ENCODE measurements at regions not wholly inside any gene's neighbourhood (a gene's known extent, or its start where the extent isn't known, plus 50 kb on each side); places are given as distances from the start of the nearest gene placed in this dataset.

DNA sequence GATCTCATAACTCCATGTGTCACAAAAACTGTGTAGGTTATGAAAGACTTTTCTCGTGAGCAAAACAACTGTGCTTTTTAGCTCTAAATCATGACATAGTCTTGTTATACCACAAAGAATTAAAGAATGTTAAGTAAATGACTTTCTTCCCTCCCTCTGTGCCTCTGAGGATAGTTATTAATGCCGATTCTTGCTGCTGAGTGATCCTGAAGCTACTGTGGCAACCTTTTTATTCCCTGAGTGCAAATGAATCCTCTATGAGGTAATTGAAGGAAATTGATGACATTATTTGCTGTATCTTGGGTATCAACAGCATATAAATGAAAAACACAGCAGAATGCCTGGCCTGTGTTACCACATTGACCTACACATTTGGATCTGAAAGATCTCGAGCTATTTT, 142.2 kb upstream of the HDAC9 start:
- CTCF ChIA-PET, result interaction anchor here (0.7 to 1.4 kb wide), 4 partner anchors 123 to 498 kb away, joined by 3 to 4 read pairs (median 4); no protein-coding TSS in a partner anchor
- Histone ChIP-seq H3K27me3 (ENCODE audit: low read length) (no peaks in the 10 kb centered on the region), H3K27ac (ENCODE audit: low read length) (no peak overlapping the region), H3K4me2 (ENCODE audit: low read length) (no peak overlapping the region), H3K4me3 (ENCODE audit: low read length) (no peak overlapping the region), H2AFZ (ENCODE audit: low read length) (no peak overlapping the region), H3K79me2 (ENCODE audit: low read length) (no peaks in the 10 kb centered on the region), H3K9ac (ENCODE audit: low read length) (no peak overlapping the region), H3K9me2 (replicated peaks; ENCODE audit: low read length) (no peaks in the 10 kb centered on the region), H4K20me1 (ENCODE audit: low read length) (no peaks in the 10 kb centered on the region), H3K4me1 (ENCODE audit: insufficient read depth, low read length) (peaks cover 14% of the 10 kb centered on the region), H3K9me3 (ENCODE audit: low read length) (no peaks in the 10 kb centered on the region), H3F3A (ENCODE audit: low read length, unreplicated experiment) (no peaks in the 10 kb centered on the region), H3K36me3 (ENCODE audit: low read depth, low read length) (no peaks in the 10 kb centered on the region)
- intact Hi-C loops (cut with micrococcal nuclease), result loop anchor here (2.0 to 10.0 kb wide), 6 partner anchors 155 to 1311 kb away; partner anchors contain the start of gene TWIST1
- ATAC-seq (no peak), DNase-seq (no peak)
- POLR2A ChIA-PET (ENCODE audit: unreplicated experiment), result interaction anchor here (0.6 to 0.8 kb wide), 2 partner anchors 517 to 764 kb away, joined by 5 to 6 read pairs; partner anchors contain the start of gene TWIST1
- BruUV-seq (replicated peaks), result no TSS peak
- TF ChIP-seq CTCF (conservative IDR thresholded peaks at IDR 0.05; ENCODE audit: low read depth, low read length), result no peak
- no peak for TF ChIP-seq EZH2phosphoT487 (IDR thresholded peaks at IDR 0.05; ENCODE audit: borderline replicate concordance, low read length)
- no peak for TF ChIP-seq EZH2 (IDR thresholded peaks at IDR 0.05; ENCODE audit: low read length, unreplicated experiment)

DNA sequence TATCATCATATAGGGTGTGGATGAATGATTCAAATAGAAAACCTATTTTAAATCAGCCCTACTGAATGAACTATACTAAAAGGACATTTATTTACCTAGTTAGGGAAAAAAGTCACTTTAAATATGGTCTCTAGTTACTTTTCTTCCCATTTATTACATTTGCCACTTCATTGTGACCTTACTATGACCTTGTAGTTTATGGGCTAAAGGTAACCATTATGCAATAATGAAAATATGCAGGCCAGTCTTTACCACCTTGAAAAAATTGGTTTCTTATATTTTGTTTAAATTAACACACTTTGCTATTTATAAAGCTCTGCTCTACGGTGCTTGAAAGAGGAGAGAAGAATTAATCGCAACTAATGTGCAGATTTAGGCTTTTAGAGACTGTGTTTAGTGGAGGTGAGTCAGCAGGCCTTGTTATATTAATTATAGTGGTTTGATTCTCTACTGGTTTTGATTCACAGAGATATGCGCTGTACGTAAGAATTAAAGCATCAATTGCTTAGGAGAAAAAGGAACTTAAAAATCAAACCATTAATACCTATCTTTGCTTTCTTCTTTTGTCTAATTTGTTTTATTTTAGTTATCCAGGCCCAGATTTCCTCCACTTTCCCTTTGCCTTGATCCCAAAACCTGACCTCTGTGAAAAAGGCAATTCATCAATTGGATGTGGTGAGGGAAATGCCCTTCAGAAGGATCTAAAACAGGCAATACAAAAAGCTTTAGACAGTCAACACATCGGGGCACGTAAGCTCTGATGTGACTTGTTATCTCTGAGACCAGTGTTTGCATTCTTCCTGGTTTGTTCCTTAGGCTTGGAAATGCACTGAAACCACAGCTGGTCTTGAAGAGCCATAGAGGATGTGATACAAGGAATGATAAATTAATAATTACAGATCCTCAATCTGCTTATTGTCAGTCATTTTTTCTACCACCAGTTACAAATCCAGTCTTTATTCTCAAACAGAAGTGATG, 141.2 kb upstream of the HDAC9 start:
- Histone ChIP-seq H3K4me2 (ENCODE audit: low read length) (no peak overlapping the region), H3K79me2 (ENCODE audit: low read length) (no peaks in the 10 kb centered on the region), H4K20me1 (ENCODE audit: low read length) (no peaks in the 10 kb centered on the region), H3K27ac (ENCODE audit: low read length) (no peak overlapping the region), H3K4me3 (ENCODE audit: low read length) (no peak overlapping the region), H3K36me3 (ENCODE audit: low read depth, low read length) (no peaks in the 10 kb centered on the region), H3F3A (ENCODE audit: low read length, unreplicated experiment) (no peaks in the 10 kb centered on the region), H3K4me1 (ENCODE audit: insufficient read depth, low read length) (peaks cover 14% of the 10 kb centered on the region), H3K9me2 (replicated peaks; ENCODE audit: low read length) (no peaks in the 10 kb centered on the region), H3K9ac (ENCODE audit: low read length) (no peak overlapping the region), H2AFZ (ENCODE audit: low read length) (no peak overlapping the region), H3K9me3 (ENCODE audit: low read length) (no peaks in the 10 kb centered on the region), H3K27me3 (ENCODE audit: low read length) (no peaks in the 10 kb centered on the region)
- intact Hi-C loops (cut with micrococcal nuclease), result loop anchor here (5.0 to 10.0 kb wide), 5 partner anchors 198 to 1310 kb away; no protein-coding TSS in a partner anchor
- TF ChIP-seq EZH2 (IDR thresholded peaks at IDR 0.05; ENCODE audit: low read length, unreplicated experiment) (no peak), EZH2phosphoT487 (IDR thresholded peaks at IDR 0.05; ENCODE audit: borderline replicate concordance, low read length) (no peak), CTCF (conservative IDR thresholded peaks at IDR 0.05; ENCODE audit: low read depth, low read length) (no peak)
- DNase-seq (no peak), ATAC-seq (no peak)
- ChIA-PET CTCF (interaction anchor here (0.9 to 1.0 kb wide), 2 partner anchors 155 to 217 kb away, joined by 3 read pairs; no protein-coding TSS in a partner anchor), POLR2A (ENCODE audit: unreplicated experiment) (no interaction called here)
- no TSS peak for BruUV-seq (replicated peaks)
